ENCODE measurements at regions not wholly inside any gene's neighbourhood (a gene's known extent, or its start where the extent isn't known, plus 50 kb on each side); places are given as distances from the start of the nearest gene placed in this dataset.
"Not testable (repeated sequence)": the region's sequence is repeated elsewhere in the genome, so short reads cannot be mapped to it uniquely, and the experiment has no call there.

GRCh38 chr2:193847130-193847529 lies 1652.4 kb upstream of the TMEFF2 start:
- DNase-seq (ENCODE audit: extremely low read depth, low read depth), result no peak

- peak; percentile 9 for DNase-seq (ENCODE audit: extremely low read depth, low read depth)
These were observed 1650.9 kb upstream of the TMEFF2 start for GRCh38 chr2:193845604-193846003.

- no peak for DNase-seq (ENCODE audit: extremely low read depth, low read depth)
These were observed 1648.9 kb upstream of the TMEFF2 start for GRCh38 chr2:193843675-193844074.

- no peak for DNase-seq (ENCODE audit: extremely low read depth, low read depth)
These were observed 1646.8 kb upstream of the TMEFF2 start for GRCh38 chr2:193841384-193842150.

GRCh38 chr2:193837111-193837738 lies 1642.5 kb upstream of the TMEFF2 start:
- DNase-seq (ENCODE audit: extremely low read depth, low read depth), result peak; percentile 25

- not testable (repeated sequence) for DNase-seq (ENCODE audit: extremely low read depth, low read depth)
These were observed 1641.8 kb upstream of the TMEFF2 start for GRCh38 chr2:193836424-193837006.

GRCh38 chr2:193833895-193834294 lies 1639.2 kb upstream of the TMEFF2 start:
- DNase-seq (ENCODE audit: extremely low read depth, low read depth), result not testable (repeated sequence)

GRCh38 chr2:193824474-193824873 lies 1629.7 kb upstream of the TMEFF2 start:
- no peak for DNase-seq (ENCODE audit: extremely low read depth, low read depth)

GRCh38 chr2:193818801-193819499 lies 1624.2 kb upstream of the TMEFF2 start:
- DNase-seq (ENCODE audit: extremely low read depth, low read depth), result no peak

- DNase-seq (ENCODE audit: extremely low read depth, low read depth), result no peak
These were observed 1621.3 kb upstream of the TMEFF2 start for GRCh38 chr2:193816008-193816407.

- DNase-seq (ENCODE audit: extremely low read depth, low read depth), result no peak
These were observed 1615.8 kb upstream of the TMEFF2 start for GRCh38 chr2:193810533-193810932.

- DNase-seq (ENCODE audit: extremely low read depth, low read depth), result no peak
These were observed 1614.1 kb upstream of the TMEFF2 start for GRCh38 chr2:193808877-193809276.

- DNase-seq (ENCODE audit: extremely low read depth, low read depth), result no peak
These were observed 1611.5 kb upstream of the TMEFF2 start for GRCh38 chr2:193806088-193806774.

GRCh38 chr2:193796847-193797246 lies 1602.1 kb upstream of the TMEFF2 start:
- no peak for DNase-seq (ENCODE audit: extremely low read depth, low read depth)

GRCh38 chr2:193793914-193794313 lies 1599.2 kb upstream of the TMEFF2 start:
- DNase-seq (ENCODE audit: extremely low read depth, low read depth), result no peak

GRCh38 chr2:193783681-193784080 lies 1588.9 kb upstream of the TMEFF2 start:
- DNase-seq (ENCODE audit: extremely low read depth, low read depth), result no peak

- no peak for DNase-seq (ENCODE audit: extremely low read depth, low read depth)
These were observed 1583.6 kb upstream of the TMEFF2 start for GRCh38 chr2:193778293-193778692.

- no peak for DNase-seq (ENCODE audit: extremely low read depth, low read depth)
These were observed 1582.3 kb upstream of the TMEFF2 start for GRCh38 chr2:193776988-193777387.

GRCh38 chr2:193774166-193774565 lies 1579.4 kb upstream of the TMEFF2 start:
- DNase-seq (ENCODE audit: extremely low read depth, low read depth), result no peak

GRCh38 chr2:193751299-193751698 lies 1556.6 kb upstream of the TMEFF2 start:
- DNase-seq (ENCODE audit: extremely low read depth, low read depth), result no peak

- no peak for DNase-seq (ENCODE audit: extremely low read depth, low read depth)
These were observed 1554.8 kb upstream of the TMEFF2 start for GRCh38 chr2:193749485-193749884.

Measured in NCI-H460 (cell line).